T-cell (primary cell): ENCODE measurements at regions not wholly inside any gene's neighbourhood (a gene's known extent, or its start where the extent isn't known, plus 50 kb on each side); places are given as distances from the start of the nearest gene placed in this dataset.

ENCODE experiments used
- ATAC-seq, 4 experiments: fragments of 200-7000 bp in 3 of 4; fragments of 150-1000 bp in 1 of 4; cut with Tn5 transposase; replicated peaks in 1 of 4; 1 replicate in 3 of 4; 2 replicates in 1 of 4; pipeline ENCODE4 v1.10.0; 2021; ENCODE audit warnings: moderate library complexity in 3 of 4, mild to moderate bottlenecking in 2 of 4, moderate number of reproducible peaks in 1 of 4
- CTCF ChIA-PET, 2 donors: fragments of 300-600 bp; sonication (Branson Sonifier 250); formaldehyde crosslinking; loops; one replicate each; lab custom pipeline; 2022; ENCODE audit warnings: antibody characterized with exemption in 2 of 2; lab: Charles Lee
- POLR2A ChIA-PET, 2 donors: fragments of 300-600 bp; sonication (Branson Sonifier 250); formaldehyde crosslinking; loops; one replicate each; lab custom pipeline; 2022; ENCODE audit warnings: antibody characterized with exemption in 2 of 2; lab: Charles Lee
- DNase-seq, 35 experiments: peaks; one replicate each; pipeline versions ENCODE4 v3.0.0 to v3.0.0-alpha.2; 2013 to 2023
- H3K27ac ChIP-seq: one replicate; pipeline ENCODE4 v1.5.1; 2013; ENCODE audit warnings: low read length
- H3K27me3 ChIP-seq, 2 experiments: replicated peaks in 1 of 2; 1 replicate in 1 of 2; 2 replicates in 1 of 2; pipeline versions ENCODE4 v1.6.1 to v1.7.0; 2013; ENCODE audit warnings: low read length in 1 of 2, mixed read lengths in 1 of 2; ENCODE audit not compliant: control insufficient read depth in 2 of 2, insufficient read depth in 2 of 2; ENCODE audit errors: extremely low read depth in 1 of 2
- H3K36me3 ChIP-seq, 2 donors: 1 replicate in 1 of 2; 2 replicates in 1 of 2; pipeline versions ENCODE4 v1.6.1 to v1.7.0; 2013; ENCODE audit warnings: low read length in 1 of 2; ENCODE audit not compliant: control insufficient read depth in 2 of 2, insufficient read depth in 1 of 2; ENCODE audit errors: extremely low read depth in 1 of 2
- H3K4me1 ChIP-seq, 2 experiments: 1 replicate in 1 of 2; 2 replicates in 1 of 2; pipeline versions ENCODE4 v1.6.1 to v1.7.0; 2013; ENCODE audit warnings: low read length in 2 of 2, mixed read lengths in 1 of 2; ENCODE audit not compliant: insufficient read depth in 2 of 2, control insufficient read depth in 1 of 2; ENCODE audit errors: extremely low read depth in 1 of 2
- H3K4me3 ChIP-seq, 2 donors: 1 replicate in 1 of 2; 2 replicates in 1 of 2; pipeline versions ENCODE4 v1.5.1 to v1.7.0; 2013; ENCODE audit warnings: mild to moderate bottlenecking in 2 of 2, low read length in 1 of 2, moderate library complexity in 1 of 2; ENCODE audit not compliant: control insufficient read depth in 1 of 2; ENCODE audit errors: extremely low read depth in 1 of 2
- H3K9me3 ChIP-seq: 2 replicates; pipeline ENCODE4 v1.7.0; 2013
- H3K27ac Mint-ChIP-seq, 2 donors: one replicate each; pipeline ENCODE4 v1.8.0; 2020 to 2021; ENCODE audit warnings: mild to moderate bottlenecking in 2 of 2, mixed read lengths in 2 of 2
- H3K27me3 Mint-ChIP-seq, 2 donors: one replicate each; pipeline ENCODE4 v1.8.0; 2021 to 2022; ENCODE audit warnings: mixed read lengths in 2 of 2
- H3K36me3 Mint-ChIP-seq: one replicate; pipeline ENCODE4 v1.8.0; 2021; ENCODE audit warnings: mixed read lengths
- H3K4me1 Mint-ChIP-seq, 3 donors: one replicate each; pipeline ENCODE4 v1.8.0; 2020 to 2022; ENCODE audit warnings: mixed read lengths in 3 of 3, mild to moderate bottlenecking in 1 of 3
- H3K4me3 Mint-ChIP-seq, 3 donors: one replicate each; pipeline ENCODE4 v1.8.0; 2020 to 2022; ENCODE audit warnings: mild to moderate bottlenecking in 3 of 3, mixed read lengths in 3 of 3, moderate library complexity in 3 of 3
- H3K9me3 Mint-ChIP-seq, 3 donors: one replicate each; pipeline ENCODE4 v1.8.0; 2020 to 2022; ENCODE audit warnings: mixed read lengths in 3 of 3
- WGBS: methylation state at CpG from one replicate; pipeline ENCODE4 v1.1.5; 2013; ENCODE audit warnings: missing lambda C conversion rate; ENCODE audit not compliant: insufficient coverage; 5-methylcytosine and 5-hydroxymethylcytosine counted together

DNA sequence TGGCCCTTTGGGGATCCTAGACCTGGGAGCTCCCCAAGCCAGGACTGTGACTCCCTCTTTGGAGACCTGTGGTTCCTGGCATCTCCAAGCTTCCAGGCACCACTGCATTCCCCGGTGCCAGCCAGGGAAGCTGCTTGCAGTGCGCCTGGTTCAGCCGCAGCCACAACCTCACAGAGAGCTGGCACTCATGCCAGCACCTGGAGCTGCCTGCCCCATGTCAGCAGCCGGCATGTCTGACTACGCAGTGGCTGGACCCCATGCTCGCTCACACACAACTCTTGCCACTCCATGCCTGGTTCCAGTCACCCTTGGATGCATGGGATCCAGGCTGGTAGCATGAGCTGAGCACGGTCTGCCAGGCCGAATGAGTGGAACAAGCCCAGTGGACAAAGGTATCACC is 426.6 kb downstream of the LRRIQ3 start:
- no peak overlapping the region for H3K27ac ChIP-seq
- H3K9me3 ChIP-seq: no peaks in the 10 kb centered on the region
- no peak for DNase-seq
- H3K4me1 Mint-ChIP-seq: no peaks in the 10 kb centered on the region
- ATAC-seq: no peak
- H3K9me3 Mint-ChIP-seq: no peaks in the 10 kb centered on the region
- no peak overlapping the region for H3K4me3 ChIP-seq
- H3K27me3 ChIP-seq: no peaks in the 10 kb centered on the region
- 91% methylated on average over 8 of the region's 8 CpGs for WGBS
- no peaks in the 10 kb centered on the region for H3K27me3 Mint-ChIP-seq
- POLR2A ChIA-PET: no interaction called here
- H3K4me1 ChIP-seq: no peaks in the 10 kb centered on the region
- no peaks in the 10 kb centered on the region for H3K36me3 Mint-ChIP-seq
- no peak overlapping the region for H3K4me3 Mint-ChIP-seq
- CTCF ChIA-PET: interaction anchor here in 1 of 2 donors (0.6 kb wide), 1 partner anchor 101 kb away, joined by 4 read pairs; no protein-coding TSS in a partner anchor
- no peak overlapping the region for H3K27ac Mint-ChIP-seq
- H3K36me3 ChIP-seq: no peaks in the 10 kb centered on the region

DNA sequence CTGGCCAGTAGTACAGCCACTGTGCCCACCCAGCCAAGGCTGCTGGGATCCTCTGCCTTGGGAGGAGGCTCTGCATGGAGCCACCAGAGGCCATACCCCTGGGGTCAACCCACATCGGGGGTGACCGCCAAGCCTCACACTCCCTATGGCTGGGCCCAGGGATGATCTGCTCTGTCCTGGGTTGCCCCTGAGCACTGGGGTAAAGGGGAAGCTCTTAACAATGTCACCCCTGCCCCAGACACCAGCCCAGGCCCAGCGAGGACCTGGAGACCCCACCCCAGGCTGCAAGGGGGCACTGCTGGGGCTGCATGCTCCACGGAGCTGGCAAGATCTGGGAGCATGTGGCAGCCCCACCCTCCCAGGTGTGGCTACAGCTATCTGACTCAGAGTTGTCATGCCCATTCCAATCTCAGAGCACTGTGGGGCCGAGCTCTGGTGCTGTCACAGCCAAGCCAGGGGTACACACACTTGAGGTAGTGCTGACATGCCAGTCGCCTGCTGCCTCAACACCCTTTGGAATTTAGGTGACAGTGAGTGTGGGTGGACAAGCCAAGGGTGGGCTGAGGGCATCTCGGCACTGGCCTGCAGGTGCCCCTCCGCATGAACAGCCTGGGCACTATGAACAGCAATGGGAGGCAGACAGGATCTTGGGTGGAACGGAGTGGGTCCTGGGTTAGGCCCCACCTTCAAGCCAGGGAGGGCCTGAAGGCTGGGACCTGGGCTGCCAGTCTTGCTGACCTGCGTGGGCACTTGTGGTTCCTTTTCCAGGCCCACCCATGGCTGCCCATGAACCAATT is 427.7 kb downstream of the LRRIQ3 start:
- Mint-ChIP-seq H3K4me3 (no peak overlapping the region), H3K9me3 (peaks cover 0 to 4% (median 0%) of the 10 kb centered on the region in 3 donors), H3K36me3 (no peaks in the 10 kb centered on the region), H3K4me1 (no peaks in the 10 kb centered on the region), H3K27ac (no peak overlapping the region), H3K27me3 (no peaks in the 10 kb centered on the region)
- H3K9me3 ChIP-seq: no peaks in the 10 kb centered on the region
- no peaks in the 10 kb centered on the region for H3K4me1 ChIP-seq
- CTCF ChIA-PET: no interaction called here
- no peak overlapping the region for H3K27ac ChIP-seq
- no peak for DNase-seq
- no peaks in the 10 kb centered on the region for H3K36me3 ChIP-seq
- WGBS: 79% methylated on average over 8 of the region's 10 CpGs
- H3K4me3 ChIP-seq: no peak overlapping the region
- no peaks in the 10 kb centered on the region for H3K27me3 ChIP-seq
- ATAC-seq: no peak
- POLR2A ChIA-PET: no interaction called here

DNA sequence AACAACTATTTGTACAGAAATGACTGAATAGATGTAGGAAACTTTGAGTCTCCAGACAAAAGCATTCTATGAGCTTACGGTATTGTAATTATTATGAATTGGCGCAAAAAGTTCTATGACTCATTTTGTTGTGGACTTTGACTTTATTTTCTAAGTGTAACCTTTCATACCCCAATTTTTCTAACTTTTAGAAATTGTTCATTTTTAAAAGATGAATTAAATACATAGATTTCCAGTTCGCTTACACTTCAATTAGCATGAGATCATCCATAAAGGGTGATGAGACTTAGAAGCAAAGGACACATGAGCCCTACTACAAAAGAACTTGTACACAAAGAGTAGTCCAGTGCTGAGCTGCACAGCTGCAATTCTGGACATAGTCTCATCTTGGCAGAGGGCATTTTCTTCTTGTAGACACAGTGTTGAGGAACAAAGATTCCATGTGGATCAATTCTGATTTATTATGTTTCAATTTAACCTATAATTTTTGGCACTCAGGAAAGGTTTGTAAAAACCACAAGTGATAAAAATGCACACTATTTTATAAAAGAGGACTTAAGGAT is 431.1 kb downstream of the LRRIQ3 start:
- H3K27me3 Mint-ChIP-seq: no peaks in the 10 kb centered on the region
- Histone ChIP-seq H3K36me3 (no peaks in the 10 kb centered on the region), H3K27me3 (no peaks in the 10 kb centered on the region), H3K9me3 (no peaks in the 10 kb centered on the region), H3K27ac (no peak overlapping the region), H3K4me1 (no peaks in the 10 kb centered on the region), H3K4me3 (no peak overlapping the region)
- ATAC-seq: no peak
- no CpG with 5 or more reads among the region's 3 CpGs for WGBS
- no peak for DNase-seq
- POLR2A ChIA-PET: no interaction called here
- peaks cover 0 to 8% (median 0%) of the 10 kb centered on the region in 3 donors for H3K9me3 Mint-ChIP-seq
- H3K4me1 Mint-ChIP-seq: no peaks in the 10 kb centered on the region
- CTCF ChIA-PET: no interaction called here
- no peaks in the 10 kb centered on the region for H3K36me3 Mint-ChIP-seq
- no peak overlapping the region for H3K27ac Mint-ChIP-seq
- H3K4me3 Mint-ChIP-seq: no peak overlapping the region

DNA sequence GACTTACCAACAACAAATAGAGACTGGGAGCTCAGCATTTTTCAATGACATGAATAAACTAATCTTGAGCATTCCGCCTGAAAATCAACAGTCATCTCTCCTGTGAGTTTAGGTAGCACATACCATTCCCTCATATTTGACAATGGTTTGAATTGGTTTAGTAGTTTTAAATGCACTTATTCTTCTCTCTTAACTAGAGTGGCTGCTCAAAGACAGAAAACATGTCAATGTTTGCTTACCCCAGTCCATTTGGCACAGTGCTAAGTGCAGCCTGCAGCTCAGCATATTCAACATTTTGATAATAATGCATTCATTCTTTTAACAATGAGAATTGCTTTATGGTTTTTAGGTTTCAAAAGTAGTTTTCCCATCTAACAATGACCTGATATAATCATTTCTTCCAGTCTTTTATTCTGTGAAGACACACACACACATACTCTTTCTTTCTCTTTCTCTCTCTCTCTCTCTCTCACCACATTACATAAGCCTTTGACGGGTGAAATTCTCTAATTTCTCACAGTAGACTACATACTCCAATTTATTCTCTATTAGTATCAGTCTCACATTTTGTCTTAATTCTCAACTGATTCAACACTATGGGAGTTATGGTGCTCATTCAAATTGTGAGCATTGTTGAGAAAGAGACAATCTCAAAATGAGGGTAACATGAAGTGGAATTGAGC is 432.3 kb downstream of the LRRIQ3 start:
- no peaks in the 10 kb centered on the region for H3K27me3 ChIP-seq
- POLR2A ChIA-PET: interaction anchor here in 1 of 2 donors (0.6 kb wide), 1 partner anchor 25 kb away, joined by 3 read pairs; no protein-coding TSS in a partner anchor

DNA sequence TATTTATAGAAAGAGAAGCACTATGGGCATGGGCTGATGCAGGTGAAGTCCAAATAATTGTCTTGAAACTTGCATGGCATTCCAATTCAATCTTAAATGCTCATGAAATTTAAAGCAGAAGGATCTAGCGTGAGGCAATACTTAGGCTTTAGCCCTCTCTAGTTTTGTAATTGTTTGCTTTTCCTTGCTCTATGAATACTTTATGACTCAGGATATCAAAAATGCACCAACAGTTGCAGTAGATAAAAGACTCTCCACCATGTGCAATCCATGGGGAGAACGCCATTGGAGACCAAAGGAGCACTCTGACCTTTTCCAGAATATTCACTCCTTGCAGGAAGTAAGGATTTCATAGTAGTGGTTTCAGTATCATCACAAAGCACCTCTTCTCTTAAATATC is 436.4 kb downstream of the LRRIQ3 start:
- Histone ChIP-seq H3K36me3 (no peaks in the 10 kb centered on the region), H3K4me3 (no peak overlapping the region), H3K27me3 (no peaks in the 10 kb centered on the region), H3K9me3 (no peaks in the 10 kb centered on the region), H3K27ac (no peak overlapping the region), H3K4me1 (no peaks in the 10 kb centered on the region)
- CTCF ChIA-PET: no interaction called here
- POLR2A ChIA-PET: no interaction called here
- no CpG with 5 or more reads among the region's 2 CpGs for WGBS
- peaks cover 0 to 14% (median 5%) of the 10 kb centered on the region in 3 donors for H3K9me3 Mint-ChIP-seq
- no peaks in the 10 kb centered on the region for H3K4me1 Mint-ChIP-seq
- no peaks in the 10 kb centered on the region for H3K27me3 Mint-ChIP-seq
- H3K27ac Mint-ChIP-seq: no peak overlapping the region
- ATAC-seq (no peak), DNase-seq (no peak)
- no peaks in the 10 kb centered on the region for H3K36me3 Mint-ChIP-seq
- no peak overlapping the region for H3K4me3 Mint-ChIP-seq

More for the DNA sequence above, 432.3 kb downstream of the LRRIQ3 start:
- Mint-ChIP-seq H3K9me3 (peaks cover 0 to 9% (median under 1%) of the 10 kb centered on the region in 3 donors), H3K4me3 (no peak overlapping the region), H3K36me3 (no peaks in the 10 kb centered on the region), H3K4me1 (no peaks in the 10 kb centered on the region), H3K27ac (no peak overlapping the region), H3K27me3 (no peaks in the 10 kb centered on the region)
- WGBS: no CpG with 5 or more reads among the region's 2 CpGs
- no peaks in the 10 kb centered on the region for H3K36me3 ChIP-seq
- no peak for DNase-seq
- CTCF ChIA-PET: no interaction called here
- H3K9me3 ChIP-seq: no peaks in the 10 kb centered on the region
- no peak overlapping the region for H3K4me3 ChIP-seq
- no peaks in the 10 kb centered on the region for H3K4me1 ChIP-seq
- no peak for ATAC-seq
- H3K27ac ChIP-seq: no peak overlapping the region

DNA sequence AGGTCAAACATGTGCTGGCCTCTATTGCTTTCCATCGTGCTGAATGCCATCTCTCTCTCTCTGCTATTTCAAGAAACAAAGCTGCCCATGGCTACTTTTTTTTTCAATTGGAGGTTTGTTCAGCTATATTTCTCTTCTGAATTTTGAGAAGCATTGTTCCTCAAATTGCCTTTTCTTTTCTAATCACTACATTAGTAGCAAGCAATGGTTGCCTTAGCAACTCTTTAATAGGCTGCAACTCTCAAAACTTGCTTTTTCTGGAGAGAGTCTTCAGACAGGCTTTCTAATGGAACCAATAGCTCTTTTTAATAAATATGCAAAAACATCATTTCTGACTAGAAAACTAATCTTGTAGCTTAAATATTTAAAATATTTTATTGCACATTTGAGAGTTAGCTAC is 439.0 kb downstream of the LRRIQ3 start:
- Histone ChIP-seq H3K27ac (no peak overlapping the region), H3K4me3 (no peak overlapping the region), H3K27me3 (no peaks in the 10 kb centered on the region), H3K36me3 (no peaks in the 10 kb centered on the region), H3K4me1 (no peaks in the 10 kb centered on the region), H3K9me3 (no peaks in the 10 kb centered on the region)
- ChIA-PET POLR2A (no interaction called here), CTCF (no interaction called here)
- Mint-ChIP-seq H3K36me3 (no peaks in the 10 kb centered on the region), H3K4me1 (no peaks in the 10 kb centered on the region), H3K27me3 (no peaks in the 10 kb centered on the region), H3K4me3 (no peak overlapping the region), H3K9me3 (peaks cover 0 to 12% (median 5%) of the 10 kb centered on the region in 3 donors), H3K27ac (no peak overlapping the region)
- ATAC-seq: no peak
- DNase-seq: no peak
- WGBS: 100% methylated on average over 1 of the region's 1 CpG
